ENCODE measurements at regions not wholly inside any gene's neighbourhood (a gene's known extent, or its start where the extent isn't known, plus 50 kb on each side); places are given as distances from the start of the nearest gene placed in this dataset.
A peak's percentile ranks its signal among the peaks of the same experiment; 100 is the strongest.
"Not testable (repeated sequence)": the region's sequence is repeated elsewhere in the genome, so short reads cannot be mapped to it uniquely, and the experiment has no call there.

- Histone ChIP-seq H3K9me2 (ENCODE audit: low read depth, low read length) (no peaks in the 10 kb centered on the region), H3K4me3 (ENCODE audit: low read depth, low read length, poor library complexity, severe bottlenecking) (no peak overlapping the region), H3K4me1 (ENCODE audit: insufficient read depth, low read length, severe bottlenecking) (peaks cover 4% of the 10 kb centered on the region), H4K20me1 (ENCODE audit: insufficient read depth, low read length) (no peaks in the 10 kb centered on the region), H3K79me2 (ENCODE audit: insufficient read depth, low read length) (no peaks in the 10 kb centered on the region), H3K36me3 (ENCODE audit: insufficient read depth, low read length) (no peaks in the 10 kb centered on the region), H3K27ac (ENCODE audit: low read depth, low read length, poor library complexity, severe bottlenecking) (no peak overlapping the region), H3K9ac (ENCODE audit: low read length) (no peak overlapping the region), H3K9me3 (ENCODE audit: low read length) (peaks cover 6% of the 10 kb centered on the region; the same call in 1 of the 2 replicates), H3F3A (ENCODE audit: insufficient read depth, low read length) (no peaks in the 10 kb centered on the region), H3K4me2 (ENCODE audit: low read length) (no peak overlapping the region), H2AFZ (ENCODE audit: low read length) (0 out of 2 replicates have a peak overlapping the region, but pooled peaks have one; percentile 12), H3K27me3 (ENCODE audit: insufficient read depth, low read length) (no peaks in the 10 kb centered on the region)
- TF ChIP-seq, protein P1, sequence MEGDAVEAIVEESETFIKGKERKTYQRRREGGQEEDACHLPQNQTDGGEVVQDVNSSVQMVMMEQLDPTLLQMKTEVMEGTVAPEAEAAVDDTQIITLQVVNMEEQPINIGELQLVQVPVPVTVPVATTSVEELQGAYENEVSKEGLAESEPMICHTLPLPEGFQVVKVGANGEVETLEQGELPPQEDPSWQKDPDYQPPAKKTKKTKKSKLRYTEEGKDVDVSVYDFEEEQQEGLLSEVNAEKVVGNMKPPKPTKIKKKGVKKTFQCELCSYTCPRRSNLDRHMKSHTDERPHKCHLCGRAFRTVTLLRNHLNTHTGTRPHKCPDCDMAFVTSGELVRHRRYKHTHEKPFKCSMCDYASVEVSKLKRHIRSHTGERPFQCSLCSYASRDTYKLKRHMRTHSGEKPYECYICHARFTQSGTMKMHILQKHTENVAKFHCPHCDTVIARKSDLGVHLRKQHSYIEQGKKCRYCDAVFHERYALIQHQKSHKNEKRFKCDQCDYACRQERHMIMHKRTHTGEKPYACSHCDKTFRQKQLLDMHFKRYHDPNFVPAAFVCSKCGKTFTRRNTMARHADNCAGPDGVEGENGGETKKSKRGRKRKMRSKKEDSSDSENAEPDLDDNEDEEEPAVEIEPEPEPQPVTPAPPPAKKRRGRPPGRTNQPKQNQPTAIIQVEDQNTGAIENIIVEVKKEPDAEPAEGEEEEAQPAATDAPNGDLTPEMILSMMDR (IDR thresholded peaks at IDR 0.05; ENCODE audit: low read length): no peak
- TF ChIP-seq EZH2 (IDR thresholded peaks at IDR 0.05; ENCODE audit: borderline replicate concordance, low read length): no peak
These were observed 1431.7 kb upstream of the B3GALT2 start for GRCh38 chr1:194618101-194618500.

- H3K4me2 ChIP-seq (ENCODE audit: low read length): not testable (repeated sequence)
These were observed 1430.9 kb upstream of the B3GALT2 start for GRCh38 chr1:194617272-194617671.

GRCh38 chr1:194616835-194617234 is 1430.4 kb upstream of the B3GALT2 start:
- peaks cover 4% of the 10 kb centered on the region for H3K4me1 ChIP-seq (ENCODE audit: insufficient read depth, low read length, severe bottlenecking)
- no peaks in the 10 kb centered on the region for H3K36me3 ChIP-seq (ENCODE audit: insufficient read depth, low read length)
- H3K4me3 ChIP-seq (ENCODE audit: low read depth, low read length, poor library complexity, severe bottlenecking): no peak overlapping the region
- H3K27me3 ChIP-seq (ENCODE audit: insufficient read depth, low read length): no peaks in the 10 kb centered on the region
- no peaks in the 10 kb centered on the region for H3F3A ChIP-seq (ENCODE audit: insufficient read depth, low read length)
- H2AFZ ChIP-seq (ENCODE audit: low read length): no peak overlapping the region
- H3K9me3 ChIP-seq (ENCODE audit: low read length): peaks cover 6% of the 10 kb centered on the region; the same call in 1 of the 2 replicates
- no peak overlapping the region for H3K4me2 ChIP-seq (ENCODE audit: low read length)
- H4K20me1 ChIP-seq (ENCODE audit: insufficient read depth, low read length): no peaks in the 10 kb centered on the region
- TF ChIP-seq EZH2 (IDR thresholded peaks at IDR 0.05; ENCODE audit: borderline replicate concordance, low read length): no peak
- TF ChIP-seq, protein P1 (IDR thresholded peaks at IDR 0.05; ENCODE audit: low read length): no peak
- H3K79me2 ChIP-seq (ENCODE audit: insufficient read depth, low read length): no peaks in the 10 kb centered on the region
- no peak overlapping the region for H3K9ac ChIP-seq (ENCODE audit: low read length)
- H3K9me2 ChIP-seq (ENCODE audit: low read depth, low read length): no peaks in the 10 kb centered on the region
- no peak overlapping the region for H3K27ac ChIP-seq (ENCODE audit: low read depth, low read length, poor library complexity, severe bottlenecking)

More at GRCh38 chr1:194617272-194617671, 1430.9 kb upstream of the B3GALT2 start:
- H3K9ac ChIP-seq (ENCODE audit: low read length); H2AFZ ChIP-seq (ENCODE audit: low read length); H3K9me2 ChIP-seq (ENCODE audit: low read depth, low read length); H3K4me3 ChIP-seq (ENCODE audit: low read depth, low read length, poor library complexity, severe bottlenecking); H3K79me2 ChIP-seq (ENCODE audit: insufficient read depth, low read length); H4K20me1 ChIP-seq (ENCODE audit: insufficient read depth, low read length); H3K27ac ChIP-seq (ENCODE audit: low read depth, low read length, poor library complexity, severe bottlenecking); H3K9me3 ChIP-seq (ENCODE audit: low read length); H3K36me3 ChIP-seq (ENCODE audit: insufficient read depth, low read length); H3K4me1 ChIP-seq (ENCODE audit: insufficient read depth, low read length, severe bottlenecking); H3K27me3 ChIP-seq (ENCODE audit: insufficient read depth, low read length); H3F3A ChIP-seq (ENCODE audit: insufficient read depth, low read length): not testable (repeated sequence)

GRCh38 chr1:194602184-194602583 is 1415.8 kb upstream of the B3GALT2 start:
- H4K20me1 ChIP-seq (ENCODE audit: insufficient read depth, low read length): no peaks in the 10 kb centered on the region
- no peaks in the 10 kb centered on the region for H3K36me3 ChIP-seq (ENCODE audit: insufficient read depth, low read length)
- no peak overlapping the region for H3K9ac ChIP-seq (ENCODE audit: low read length)
- no peaks in the 10 kb centered on the region for H3K9me3 ChIP-seq (ENCODE audit: low read length)
- no peaks in the 10 kb centered on the region; the same call in 1 of the 2 replicates for H3K9me2 ChIP-seq (ENCODE audit: low read depth, low read length)
- H3K27me3 ChIP-seq (ENCODE audit: insufficient read depth, low read length): no peaks in the 10 kb centered on the region
- no peak overlapping the region for H3K4me3 ChIP-seq (ENCODE audit: low read depth, low read length, poor library complexity, severe bottlenecking)
- H3K27ac ChIP-seq (ENCODE audit: low read depth, low read length, poor library complexity, severe bottlenecking): no peak overlapping the region
- H3F3A ChIP-seq (ENCODE audit: insufficient read depth, low read length): no peaks in the 10 kb centered on the region; the same call in 1 of the 2 replicates
- H3K79me2 ChIP-seq (ENCODE audit: insufficient read depth, low read length): no peaks in the 10 kb centered on the region
- TF ChIP-seq EZH2 (IDR thresholded peaks at IDR 0.05; ENCODE audit: borderline replicate concordance, low read length): no peak
- TF ChIP-seq, protein P1 (IDR thresholded peaks at IDR 0.05; ENCODE audit: low read length): no peak
- peaks cover 16% of the 10 kb centered on the region for H3K4me1 ChIP-seq (ENCODE audit: insufficient read depth, low read length, severe bottlenecking)
- H2AFZ ChIP-seq (ENCODE audit: low read length): no peak overlapping the region
- no peak overlapping the region for H3K4me2 ChIP-seq (ENCODE audit: low read length)
